ENCODE measurements at regions not wholly inside any gene's neighbourhood (a gene's known extent, or its start where the extent isn't known, plus 50 kb on each side); places are given as distances from the start of the nearest gene placed in this dataset.

DNA sequence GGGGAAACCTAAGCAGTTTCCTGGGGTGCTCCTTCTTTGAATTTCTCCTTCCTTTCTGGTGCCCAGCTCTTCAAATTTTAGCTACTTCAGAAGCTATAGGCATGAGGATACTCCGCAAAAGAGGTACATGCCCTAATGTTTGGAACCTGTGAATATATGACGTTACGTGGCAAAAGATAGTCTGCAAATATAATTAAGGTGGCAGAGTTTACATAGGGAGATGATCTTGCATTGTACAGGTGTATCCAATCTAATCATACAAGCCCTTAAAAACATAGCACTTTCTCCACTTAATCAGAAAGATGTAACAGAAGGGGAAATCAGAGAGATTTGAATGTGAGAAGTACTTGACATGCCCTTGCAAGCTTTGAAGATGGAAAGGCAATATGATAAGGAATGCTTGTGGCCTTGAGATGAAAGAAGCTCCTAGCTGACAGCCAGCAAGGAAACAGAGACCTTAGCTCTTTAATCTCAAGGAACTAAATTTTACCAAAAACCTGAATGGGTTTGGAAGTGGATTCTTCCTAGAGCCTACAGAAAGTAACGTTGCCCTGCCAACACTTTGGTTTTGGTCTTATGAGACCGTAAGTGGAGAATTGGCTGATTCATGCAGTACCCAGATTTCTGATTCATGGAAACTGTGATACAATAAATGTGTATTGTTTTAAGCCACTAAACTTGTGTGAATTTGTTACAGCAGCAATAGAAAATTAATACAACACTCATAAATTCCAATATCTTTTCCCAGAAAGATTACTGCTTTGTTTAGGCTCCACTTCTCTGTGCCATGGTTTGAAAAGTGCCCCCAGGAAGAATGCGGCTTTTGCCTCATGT is 268.4 kb downstream of the FAM170A start:
- no peak for TF ChIP-seq EZH2phosphoT487 (IDR thresholded peaks at IDR 0.05; ENCODE audit: borderline replicate concordance, low read depth, low read length)
- TF ChIP-seq, protein P1, sequence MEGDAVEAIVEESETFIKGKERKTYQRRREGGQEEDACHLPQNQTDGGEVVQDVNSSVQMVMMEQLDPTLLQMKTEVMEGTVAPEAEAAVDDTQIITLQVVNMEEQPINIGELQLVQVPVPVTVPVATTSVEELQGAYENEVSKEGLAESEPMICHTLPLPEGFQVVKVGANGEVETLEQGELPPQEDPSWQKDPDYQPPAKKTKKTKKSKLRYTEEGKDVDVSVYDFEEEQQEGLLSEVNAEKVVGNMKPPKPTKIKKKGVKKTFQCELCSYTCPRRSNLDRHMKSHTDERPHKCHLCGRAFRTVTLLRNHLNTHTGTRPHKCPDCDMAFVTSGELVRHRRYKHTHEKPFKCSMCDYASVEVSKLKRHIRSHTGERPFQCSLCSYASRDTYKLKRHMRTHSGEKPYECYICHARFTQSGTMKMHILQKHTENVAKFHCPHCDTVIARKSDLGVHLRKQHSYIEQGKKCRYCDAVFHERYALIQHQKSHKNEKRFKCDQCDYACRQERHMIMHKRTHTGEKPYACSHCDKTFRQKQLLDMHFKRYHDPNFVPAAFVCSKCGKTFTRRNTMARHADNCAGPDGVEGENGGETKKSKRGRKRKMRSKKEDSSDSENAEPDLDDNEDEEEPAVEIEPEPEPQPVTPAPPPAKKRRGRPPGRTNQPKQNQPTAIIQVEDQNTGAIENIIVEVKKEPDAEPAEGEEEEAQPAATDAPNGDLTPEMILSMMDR (conservative IDR thresholded peaks at IDR 0.05; ENCODE audit: low read length) = no peak

Data from OCI-LY7 (cell line).